ENCODE measurements at regions not wholly inside any gene's neighbourhood (a gene's known extent, or its start where the extent isn't known, plus 50 kb on each side); places are given as distances from the start of the nearest gene placed in this dataset.

DNA sequence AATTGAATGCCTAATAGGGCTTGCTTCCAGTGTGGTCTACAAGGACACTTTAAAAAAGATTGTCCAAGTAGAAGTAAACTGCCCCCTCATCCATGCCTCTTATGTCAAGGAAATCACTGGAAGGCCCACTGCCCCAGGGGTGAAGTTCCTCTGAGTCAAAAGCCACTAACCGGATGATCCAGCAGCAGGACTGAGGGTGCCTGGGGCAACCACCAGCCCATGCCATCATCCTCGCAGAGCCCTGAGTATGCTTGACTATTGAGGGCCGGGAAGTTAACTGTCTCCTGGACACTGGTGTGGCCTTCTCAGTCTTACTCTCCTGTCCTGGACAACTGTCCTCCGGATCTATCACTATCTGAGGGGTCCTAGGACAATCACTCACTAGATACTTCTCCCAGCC lies 411.5 kb downstream of the TENT5A start:
- H3K4me3 ChIP-seq: no peak overlapping the region
- no peak overlapping the region for H3K27ac ChIP-seq
- no peak for DNase-seq (ENCODE audit: low spot score)
- TF ChIP-seq, protein P1, sequence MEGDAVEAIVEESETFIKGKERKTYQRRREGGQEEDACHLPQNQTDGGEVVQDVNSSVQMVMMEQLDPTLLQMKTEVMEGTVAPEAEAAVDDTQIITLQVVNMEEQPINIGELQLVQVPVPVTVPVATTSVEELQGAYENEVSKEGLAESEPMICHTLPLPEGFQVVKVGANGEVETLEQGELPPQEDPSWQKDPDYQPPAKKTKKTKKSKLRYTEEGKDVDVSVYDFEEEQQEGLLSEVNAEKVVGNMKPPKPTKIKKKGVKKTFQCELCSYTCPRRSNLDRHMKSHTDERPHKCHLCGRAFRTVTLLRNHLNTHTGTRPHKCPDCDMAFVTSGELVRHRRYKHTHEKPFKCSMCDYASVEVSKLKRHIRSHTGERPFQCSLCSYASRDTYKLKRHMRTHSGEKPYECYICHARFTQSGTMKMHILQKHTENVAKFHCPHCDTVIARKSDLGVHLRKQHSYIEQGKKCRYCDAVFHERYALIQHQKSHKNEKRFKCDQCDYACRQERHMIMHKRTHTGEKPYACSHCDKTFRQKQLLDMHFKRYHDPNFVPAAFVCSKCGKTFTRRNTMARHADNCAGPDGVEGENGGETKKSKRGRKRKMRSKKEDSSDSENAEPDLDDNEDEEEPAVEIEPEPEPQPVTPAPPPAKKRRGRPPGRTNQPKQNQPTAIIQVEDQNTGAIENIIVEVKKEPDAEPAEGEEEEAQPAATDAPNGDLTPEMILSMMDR (IDR thresholded peaks at IDR 0.05): no peak

DNA sequence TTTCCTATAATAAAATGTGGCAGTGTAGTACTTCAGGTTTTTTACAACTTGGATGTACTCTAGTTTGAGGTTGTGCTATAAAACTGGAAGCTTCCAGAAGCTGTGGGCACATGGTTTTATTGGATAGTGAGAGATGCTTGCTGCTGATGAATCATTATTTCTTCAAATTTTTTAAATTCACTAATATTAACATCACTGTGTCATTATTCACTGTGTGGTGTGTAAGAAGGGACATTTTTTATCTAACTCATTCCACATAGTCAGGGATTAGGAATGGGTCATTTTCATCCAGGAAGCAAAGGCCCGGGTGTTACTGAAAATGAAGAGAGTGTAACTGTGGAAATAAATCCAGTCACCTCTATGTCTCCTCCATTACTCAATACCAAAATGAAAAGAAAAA lies 421.0 kb downstream of the TENT5A start:
- TF ChIP-seq, protein P1 (IDR thresholded peaks at IDR 0.05): no peak
- Histone ChIP-seq H3K4me3 (no peak overlapping the region), H3K27ac (no peak overlapping the region)
- no peak for DNase-seq (ENCODE audit: low spot score)

DNA sequence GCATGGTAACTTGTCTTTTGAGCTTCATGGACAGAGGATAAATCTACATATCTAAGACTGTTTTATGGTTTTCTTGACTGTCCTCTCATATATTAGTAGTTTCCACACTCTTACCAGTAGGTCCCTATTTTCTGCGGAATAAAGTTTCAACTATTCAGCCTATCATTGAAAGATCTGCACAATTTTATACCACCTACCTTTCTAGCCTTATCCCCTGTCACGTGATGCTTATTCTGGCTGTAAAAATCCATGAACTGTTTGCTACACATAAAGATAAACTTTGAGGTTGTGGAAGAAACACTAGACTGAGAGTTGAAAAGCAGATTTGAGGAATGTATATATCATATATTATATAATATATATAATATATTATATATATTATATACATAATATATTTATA lies 423.8 kb downstream of the TENT5A start:
- H3K27ac ChIP-seq: no peak overlapping the region
- TF ChIP-seq, protein P1 (IDR thresholded peaks at IDR 0.05): no peak
- no peak for DNase-seq (ENCODE audit: low spot score)
- no peak overlapping the region for H3K4me3 ChIP-seq

DNA sequence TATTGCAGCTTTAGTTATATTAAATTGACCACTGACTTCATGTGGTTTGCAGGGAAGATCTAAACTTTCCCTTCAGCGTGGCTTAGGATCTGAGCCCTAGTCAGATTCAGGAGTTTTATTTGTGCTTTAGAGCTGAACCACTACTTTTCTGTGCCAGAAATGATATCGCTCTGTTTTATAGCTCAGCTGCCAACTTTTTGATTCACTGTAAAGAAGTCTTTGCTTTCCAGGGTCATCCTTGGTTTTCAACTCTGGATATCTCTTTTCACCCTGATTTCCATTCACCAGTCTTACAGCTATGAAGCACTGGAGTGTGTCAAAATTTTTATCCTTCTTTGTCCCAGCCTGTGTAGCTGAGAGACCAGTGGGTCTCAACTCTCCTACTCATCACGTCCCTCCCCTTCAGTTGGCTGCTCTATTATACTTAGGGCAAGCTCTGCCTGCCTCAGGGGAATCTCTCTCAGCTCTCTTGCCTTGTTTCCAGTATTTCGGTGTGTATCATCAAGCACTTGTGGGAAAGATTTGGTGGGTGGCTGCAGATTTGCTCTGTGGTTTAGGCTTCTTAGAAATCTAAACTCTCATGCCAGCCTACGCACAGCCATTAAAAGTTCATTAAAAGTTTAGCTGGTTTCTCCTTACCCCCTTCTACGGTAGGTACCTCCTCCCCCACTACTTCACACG lies 425.5 kb downstream of the TENT5A start:
- TF ChIP-seq, protein P1 (IDR thresholded peaks at IDR 0.05): no peak
- Histone ChIP-seq H3K27ac (no peak overlapping the region), H3K4me3 (peak overlapping the region; percentile 37)
- DNase-seq (ENCODE audit: low spot score): no peak

DNA sequence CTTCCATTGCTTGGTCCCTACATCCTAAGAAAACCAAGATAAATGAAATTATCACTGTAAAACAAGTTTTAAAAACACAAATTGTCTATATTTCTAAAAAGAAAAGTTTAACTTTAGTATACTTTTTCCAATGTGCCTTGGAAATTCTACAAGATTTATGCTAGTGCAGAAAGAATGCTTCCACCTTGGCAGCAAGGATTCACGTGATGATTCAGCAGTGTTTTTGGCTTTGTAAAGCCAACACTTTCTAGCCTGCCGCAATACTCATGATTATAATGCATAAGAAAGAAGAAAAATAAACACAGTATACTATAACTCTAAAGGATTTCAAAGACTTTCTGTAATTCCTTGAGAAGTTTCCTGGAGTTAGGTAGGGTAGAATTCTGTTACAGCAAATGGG lies 442.7 kb downstream of the TENT5A start:
- TF ChIP-seq, protein P1 (IDR thresholded peaks at IDR 0.05): no peak
- Histone ChIP-seq H3K4me3 (no peak overlapping the region), H3K27ac (no peak overlapping the region)
- DNase-seq (ENCODE audit: low spot score): no peak

DNA sequence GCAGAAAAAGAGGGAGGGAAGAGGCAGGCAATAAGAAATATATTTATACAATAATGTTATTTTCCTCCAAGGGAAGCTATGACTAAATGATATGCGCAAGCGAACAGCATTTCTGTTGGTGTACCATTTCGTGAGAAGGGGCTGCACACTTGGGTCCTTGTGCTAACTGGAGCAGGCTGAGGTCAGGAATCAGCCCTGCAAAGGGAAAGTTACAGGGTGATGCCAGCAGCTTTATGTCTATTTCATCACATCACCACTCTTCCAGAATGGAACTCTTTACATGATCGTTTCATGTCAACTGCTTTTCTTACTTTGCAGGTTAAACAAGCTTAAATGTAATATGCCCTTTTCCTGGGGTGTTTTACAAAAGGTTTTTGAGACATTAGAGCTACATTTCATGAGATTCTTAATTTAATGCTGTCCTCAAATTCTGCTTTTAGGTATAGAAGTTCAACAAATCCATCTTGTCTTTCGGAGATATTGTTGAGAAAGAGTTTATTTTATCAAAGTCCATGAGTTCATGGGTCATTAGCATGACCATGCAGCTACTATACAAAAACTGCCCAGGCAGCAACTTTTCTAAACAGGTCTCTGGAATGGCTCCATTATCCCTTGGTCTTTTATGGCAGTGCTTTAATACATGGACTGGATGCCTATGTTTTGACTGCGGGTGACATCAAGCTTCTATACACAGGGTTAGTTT lies 443.8 kb downstream of the TENT5A start:
- TF ChIP-seq, protein P1 (IDR thresholded peaks at IDR 0.05): no peak
- Histone ChIP-seq H3K27ac (no peak overlapping the region), H3K4me3 (no peak overlapping the region)
- no peak for DNase-seq (ENCODE audit: low spot score)
